ENCODE measurements at regions not wholly inside any gene's neighbourhood (a gene's known extent, or its start where the extent isn't known, plus 50 kb on each side); places are given as distances from the start of the nearest gene placed in this dataset.

- H3K27me3 ChIP-seq (ENCODE audit: control insufficient read depth, insufficient read depth, low read length): no peaks in the 10 kb centered on the region
- H3K4me1 ChIP-seq (ENCODE audit: control insufficient read depth in 2 of 3, insufficient read depth in 2 of 3, low read depth in 1 of 3, low read length in 3 of 3): no peaks in the 10 kb centered on the region
- H3K4me3 ChIP-seq (ENCODE audit: low read length in 3 of 3): no peak overlapping the region
- no peak overlapping the region for H3K9ac ChIP-seq (ENCODE audit: low read length in 3 of 3)
- no peak for FAIRE-seq
- peak in 1 of 5 donors; percentile 2 for DNase-seq
- no peak for TF ChIP-seq CTCF (IDR thresholded peaks at IDR 0.05; ENCODE audit: borderline replicate concordance, extremely low read depth, insufficient read depth)
- H3K9me3 ChIP-seq (ENCODE audit: control insufficient read depth in 2 of 3, insufficient read depth in 1 of 3, low read length in 3 of 3): no peaks in the 10 kb centered on the region
- H3K36me3 ChIP-seq (ENCODE audit: control insufficient read depth in 2 of 3, insufficient read depth in 3 of 3, low read length in 3 of 3): no peaks in the 10 kb centered on the region
- no peak overlapping the region for H3K27ac ChIP-seq (ENCODE audit: low read depth in 2 of 2, low read length in 2 of 2)
- intact Hi-C loops (cut with DNase I): no loop called here
These were observed 434.4 kb upstream of the CNTN4 start for GRCh38 chr3:1664266-1664665.

- Histone ChIP-seq H3K4me3 (ENCODE audit: low read length in 3 of 3) (no peak overlapping the region), H3K27ac (ENCODE audit: low read depth in 2 of 2, low read length in 2 of 2) (no peak overlapping the region), H3K9me3 (ENCODE audit: control insufficient read depth in 2 of 3, insufficient read depth in 1 of 3, low read length in 3 of 3) (no peaks in the 10 kb centered on the region), H3K36me3 (ENCODE audit: control insufficient read depth in 2 of 3, insufficient read depth in 3 of 3, low read length in 3 of 3) (no peaks in the 10 kb centered on the region), H3K27me3 (ENCODE audit: control insufficient read depth, insufficient read depth, low read length) (no peaks in the 10 kb centered on the region), H3K9ac (ENCODE audit: low read length in 3 of 3) (no peak overlapping the region), H3K4me1 (ENCODE audit: control insufficient read depth in 2 of 3, insufficient read depth in 2 of 3, low read depth in 1 of 3, low read length in 3 of 3) (no peaks in the 10 kb centered on the region)
- TF ChIP-seq CTCF (IDR thresholded peaks at IDR 0.05; ENCODE audit: borderline replicate concordance, extremely low read depth, insufficient read depth): no peak
- no peak for DNase-seq
- FAIRE-seq: no peak
- intact Hi-C loops (cut with DNase I): no loop called here
These were observed 431.8 kb upstream of the CNTN4 start for GRCh38 chr3:1666865-1667264.

GRCh38 chr3:1677576-1678156 lies 421.0 kb upstream of the CNTN4 start:
- no peak overlapping the region for H3K9ac ChIP-seq (ENCODE audit: low read length in 3 of 3)
- DNase-seq (no peak), FAIRE-seq (no peak)
- intact Hi-C loops (cut with DNase I): no loop called here
- H3K27ac ChIP-seq (ENCODE audit: low read depth in 2 of 2, low read length in 2 of 2): no peak overlapping the region
- H3K4me3 ChIP-seq (ENCODE audit: low read length in 3 of 3): no peak overlapping the region
- H3K36me3 ChIP-seq (ENCODE audit: control insufficient read depth in 2 of 3, insufficient read depth in 3 of 3, low read length in 3 of 3): no peaks in the 10 kb centered on the region
- TF ChIP-seq CTCF (IDR thresholded peaks at IDR 0.05; ENCODE audit: borderline replicate concordance, extremely low read depth, insufficient read depth): no peak
- H3K27me3 ChIP-seq (ENCODE audit: control insufficient read depth, insufficient read depth, low read length): no peaks in the 10 kb centered on the region
- H3K4me1 ChIP-seq (ENCODE audit: control insufficient read depth in 2 of 3, insufficient read depth in 2 of 3, low read depth in 1 of 3, low read length in 3 of 3): no peaks in the 10 kb centered on the region
- H3K9me3 ChIP-seq (ENCODE audit: control insufficient read depth in 2 of 3, insufficient read depth in 1 of 3, low read length in 3 of 3): no peaks in the 10 kb centered on the region

GRCh38 chr3:1692428-1692827 lies 406.2 kb upstream of the CNTN4 start:
- Histone ChIP-seq H3K27ac (ENCODE audit: low read depth in 2 of 2, low read length in 2 of 2) (no peak overlapping the region), H3K4me3 (ENCODE audit: low read length in 3 of 3) (no peak overlapping the region), H3K9me3 (ENCODE audit: control insufficient read depth in 2 of 3, insufficient read depth in 1 of 3, low read length in 3 of 3) (no peaks in the 10 kb centered on the region), H3K36me3 (ENCODE audit: control insufficient read depth in 2 of 3, insufficient read depth in 3 of 3, low read length in 3 of 3) (no peaks in the 10 kb centered on the region), H3K4me1 (ENCODE audit: control insufficient read depth in 2 of 3, insufficient read depth in 2 of 3, low read depth in 1 of 3, low read length in 3 of 3) (no peaks in the 10 kb centered on the region), H3K9ac (ENCODE audit: low read length in 3 of 3) (no peak overlapping the region), H3K27me3 (ENCODE audit: control insufficient read depth, insufficient read depth, low read length) (no peaks in the 10 kb centered on the region)
- no peak for DNase-seq
- FAIRE-seq: no peak
- no peak for TF ChIP-seq CTCF (IDR thresholded peaks at IDR 0.05; ENCODE audit: borderline replicate concordance, extremely low read depth, insufficient read depth)
- intact Hi-C loops (cut with DNase I): no loop called here

All from kidney (tissue), 13 donors.